GM19463 (cell line): ENCODE measurements at regions not wholly inside any gene's neighbourhood (a gene's known extent, or its start where the extent isn't known, plus 50 kb on each side); places are given as distances from the start of the nearest gene placed in this dataset.

ENCODE experiments used
- ATAC-seq: cut with Tn5 transposase; IDR thresholded peaks from one replicate; pipeline ENCODE4 v1.9.1; 2021; ENCODE audit warnings: mild to moderate bottlenecking, moderate library complexity; ENCODE audit not compliant: unreplicated experiment

DNA sequence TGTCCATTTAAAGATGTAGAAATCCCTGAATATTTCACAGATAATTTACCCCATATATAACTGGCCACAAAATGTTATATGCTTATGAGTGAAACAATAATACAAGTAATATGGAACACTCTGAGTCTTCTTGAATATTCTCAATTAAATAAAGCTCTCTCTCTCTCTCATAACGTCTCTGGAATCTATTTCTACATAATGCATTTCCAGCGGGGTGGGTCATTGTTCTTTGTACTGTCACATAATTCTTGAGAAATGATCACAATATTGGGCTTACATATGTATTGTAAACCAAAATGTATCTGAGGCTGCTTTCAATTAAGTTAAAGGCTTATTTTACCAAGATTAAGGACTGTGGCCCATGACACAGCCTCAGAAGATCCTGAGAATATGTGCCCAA is 596.3 kb downstream of the FAT4 start:
- no peak for ATAC-seq

GRCh38 chr4:125911481-125911880 is 596.7 kb downstream of the FAT4 start:
- no peak for ATAC-seq

DNA sequence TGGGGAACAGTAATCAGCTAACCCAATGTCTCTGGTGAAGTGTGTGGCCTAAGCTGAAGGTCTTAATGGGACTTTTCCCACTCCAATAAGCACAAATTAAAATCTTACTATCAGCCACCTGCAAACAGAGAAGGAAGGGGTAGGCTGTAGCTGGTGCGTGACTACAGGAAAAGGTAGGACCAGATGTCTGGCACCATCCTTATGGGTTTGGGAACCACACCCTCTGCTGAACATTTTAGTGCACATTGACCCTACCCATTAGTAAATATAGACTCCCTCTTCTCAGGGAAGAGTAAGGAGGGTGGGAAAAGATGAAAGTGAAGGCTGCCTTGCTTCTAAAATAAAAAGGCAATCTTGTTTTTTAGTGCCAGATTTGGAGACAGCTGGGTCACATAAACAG is 602.8 kb downstream of the FAT4 start:
- no peak for ATAC-seq

- ATAC-seq, result no peak
Measured at GRCh38 chr4:125928652-125929051, 613.9 kb downstream of the FAT4 start.

GRCh38 chr4:125938541-125938940 is 623.8 kb downstream of the FAT4 start:
- ATAC-seq, result no peak

- no peak for ATAC-seq
Measured at GRCh38 chr4:125940426-125940825, 625.7 kb downstream of the FAT4 start.

GRCh38 chr4:125944966-125945365 is 630.2 kb downstream of the FAT4 start:
- ATAC-seq, result no peak

DNA sequence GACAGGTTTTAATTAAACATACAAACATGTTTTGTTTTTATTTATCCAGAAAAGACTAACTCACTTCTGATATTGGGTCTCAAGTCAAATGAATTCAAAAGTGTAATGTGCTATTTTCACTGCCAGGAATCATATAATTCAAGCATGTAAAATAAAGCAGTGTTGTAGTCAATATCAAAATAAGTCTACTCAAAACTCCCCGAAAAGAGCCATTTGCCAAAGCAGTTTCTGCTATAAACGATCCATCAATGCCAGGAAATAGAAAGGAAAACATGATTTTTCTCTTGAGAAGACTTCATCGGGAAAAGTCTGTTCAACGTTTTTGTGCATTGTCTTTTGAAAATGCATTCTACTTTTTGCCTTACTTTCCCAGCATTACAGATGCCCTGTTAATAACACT is 633.3 kb downstream of the FAT4 start:
- ATAC-seq, result no peak

DNA sequence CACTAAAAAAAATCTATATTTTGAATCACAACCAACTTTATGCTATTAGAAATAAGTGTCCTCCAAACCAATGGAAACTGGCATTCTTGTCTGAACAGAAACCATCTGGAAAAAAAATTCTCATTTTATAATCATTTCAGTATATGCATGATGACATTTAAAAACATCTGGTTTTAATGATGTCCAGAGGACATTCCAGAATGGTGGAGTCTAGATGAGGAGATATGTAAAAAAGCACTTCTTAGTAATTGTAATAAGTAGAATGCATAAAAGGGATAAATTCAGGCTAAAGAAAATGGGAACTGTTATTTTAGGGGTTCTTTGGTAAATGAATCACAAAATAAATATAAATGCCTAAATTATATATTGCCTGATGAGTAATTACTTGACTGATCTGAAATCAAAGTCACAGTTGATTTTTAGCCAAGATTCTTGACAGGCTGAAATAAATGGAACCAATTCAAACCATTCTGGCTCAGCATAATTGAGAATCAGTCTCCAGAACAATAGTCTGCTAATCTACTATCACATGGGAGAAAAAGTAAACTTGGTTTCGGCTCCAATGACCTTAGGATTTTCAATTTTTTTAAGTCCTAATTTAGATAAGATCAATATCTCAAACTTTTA is 636.6 kb downstream of the FAT4 start:
- no peak for ATAC-seq

- no peak for ATAC-seq
Measured at GRCh38 chr4:125952631-125953030, 637.9 kb downstream of the FAT4 start.

- no peak for ATAC-seq
Measured at GRCh38 chr4:125956276-125956675, 641.5 kb downstream of the FAT4 start.

DNA sequence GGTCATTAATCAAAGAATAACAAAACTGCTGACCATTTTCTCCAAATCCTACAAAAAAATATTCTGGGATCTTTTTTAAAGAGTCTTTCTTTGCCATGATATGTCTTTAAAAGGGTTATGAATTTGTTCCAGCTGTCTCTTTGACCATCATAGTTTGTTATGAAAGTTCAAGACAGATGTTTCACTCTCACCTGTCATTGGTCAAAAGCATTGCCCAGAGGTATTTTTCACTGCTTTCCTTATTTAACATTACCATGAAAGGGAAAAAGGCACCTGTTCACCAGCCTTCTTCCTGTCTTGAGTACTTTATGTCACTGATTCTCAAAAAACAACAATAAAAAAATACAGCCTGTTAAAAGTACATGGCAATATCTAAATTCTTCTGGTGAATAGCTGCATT is 643.8 kb downstream of the FAT4 start:
- ATAC-seq, result no peak

GRCh38 chr4:125961626-125962025 is 646.9 kb downstream of the FAT4 start:
- ATAC-seq, result no peak

GRCh38 chr4:125975861-125976397 is 661.2 kb downstream of the FAT4 start:
- ATAC-seq, result no peak

GRCh38 chr4:125979950-125980349 is 665.2 kb downstream of the FAT4 start:
- no peak for ATAC-seq

DNA sequence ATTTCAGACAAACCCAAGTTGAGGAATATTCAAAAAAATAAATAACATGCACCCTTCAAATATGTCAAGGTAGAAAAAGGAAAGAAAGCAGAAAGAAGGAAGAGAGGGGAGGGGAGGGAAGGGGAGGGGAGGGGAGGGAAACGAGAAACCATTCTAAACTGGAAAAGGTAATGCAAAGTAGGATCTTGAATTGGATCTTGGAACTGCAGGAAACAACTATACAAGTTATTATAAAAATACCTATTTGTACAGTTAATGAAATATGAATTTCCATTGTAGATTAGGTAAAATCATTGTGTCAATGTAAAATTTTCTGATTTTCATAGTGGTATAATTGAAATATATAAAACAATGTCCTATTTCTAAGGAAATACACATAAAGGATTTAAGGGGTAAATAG is 668.4 kb downstream of the FAT4 start:
- no peak for ATAC-seq

GRCh38 chr4:125985856-125986255 is 671.1 kb downstream of the FAT4 start:
- peak; percentile 65 for ATAC-seq

DNA sequence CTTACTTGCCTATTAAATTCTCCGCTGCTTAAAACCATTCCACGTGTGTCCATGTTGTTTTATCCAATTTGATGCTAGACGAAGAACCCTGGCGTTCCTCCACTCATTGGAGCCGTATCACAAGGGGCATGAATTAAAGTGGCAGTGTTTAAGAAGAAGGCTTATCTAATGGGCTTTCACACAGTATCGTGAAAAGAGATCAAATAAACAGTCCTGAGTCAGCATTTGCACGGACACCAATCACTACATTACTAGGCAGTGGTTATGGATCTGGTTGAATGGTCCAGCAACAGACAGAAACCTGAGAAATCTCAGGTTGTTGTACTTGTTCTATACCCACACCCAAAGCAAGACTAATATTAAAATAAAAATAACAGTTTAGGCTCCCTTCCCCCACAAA is 671.6 kb downstream of the FAT4 start:
- ATAC-seq, result peak; percentile 14

GRCh38 chr4:125988464-125988863 is 673.7 kb downstream of the FAT4 start:
- ATAC-seq, result no peak

- ATAC-seq, result no peak
Measured at GRCh38 chr4:125991398-125991797, 676.6 kb downstream of the FAT4 start.

- ATAC-seq, result no peak
Measured at GRCh38 chr4:125992891-125993290, 678.1 kb downstream of the FAT4 start.

DNA sequence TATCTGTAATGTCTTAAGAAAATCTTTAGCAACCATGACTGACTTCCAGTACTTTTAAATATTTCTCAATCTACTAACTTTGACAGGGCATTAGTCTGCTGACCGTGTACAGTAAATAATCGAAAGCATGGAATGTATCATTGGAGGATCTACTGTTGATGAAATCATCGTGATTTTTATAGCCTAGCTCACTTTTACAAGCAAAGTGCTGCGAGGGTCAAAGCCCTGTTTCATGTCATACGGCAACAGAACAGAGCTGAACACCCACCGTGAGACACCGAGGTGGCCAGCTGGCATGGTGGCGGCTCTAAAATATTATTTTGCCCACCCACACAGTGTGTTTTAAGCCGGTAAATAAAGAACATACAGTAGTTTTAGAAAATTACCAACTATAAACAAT is 679.3 kb downstream of the FAT4 start:
- no peak for ATAC-seq

DNA sequence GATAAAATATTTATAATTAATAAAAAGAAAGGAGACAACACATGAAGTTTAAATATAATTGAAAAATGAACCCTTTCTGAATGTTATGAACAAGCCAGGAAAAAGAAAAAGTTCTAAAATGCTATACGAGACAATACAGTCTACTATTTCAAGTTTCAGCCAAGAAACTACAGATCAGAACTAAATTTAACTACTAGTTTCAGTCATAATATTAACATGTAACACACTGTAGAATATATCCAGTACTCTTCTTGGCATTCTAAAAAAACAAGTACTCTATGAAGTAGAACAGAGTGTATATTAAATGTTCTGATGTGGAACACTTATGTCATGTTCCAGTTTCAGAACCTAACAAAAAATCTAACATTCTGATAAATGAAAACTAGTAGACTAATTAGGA is 679.7 kb downstream of the FAT4 start:
- no peak for ATAC-seq
